NCI-H460 (cell line): ENCODE measurements at regions not wholly inside any gene's neighbourhood (a gene's known extent, or its start where the extent isn't known, plus 50 kb on each side); places are given as distances from the start of the nearest gene placed in this dataset.
A peak's percentile ranks its signal among the peaks of the same experiment; 100 is the strongest.
"Not testable (repeated sequence)": the region's sequence is repeated elsewhere in the genome, so short reads cannot be mapped to it uniquely, and the experiment has no call there.

ENCODE experiments used
- DNase-seq: peaks from one replicate; pipeline ENCODE4 v3.0.0-alpha.2; 2016; ENCODE audit warnings: low read depth; ENCODE audit errors: extremely low read depth

GRCh38 chr12:131443019-131444000, 267.6 kb upstream of the SFSWAP start:
- DNase-seq: no peak

GRCh38 chr12:131444220-131445164, 266.4 kb upstream of the SFSWAP start:
- no peak for DNase-seq

GRCh38 chr12:131445184-131445774, 265.6 kb upstream of the SFSWAP start:
- no peak for DNase-seq

- no peak for DNase-seq
Observed at GRCh38 chr12:131445795-131446194, 265.1 kb upstream of the SFSWAP start.

- DNase-seq: not testable (repeated sequence)
Observed at GRCh38 chr12:131447636-131448035, 263.3 kb upstream of the SFSWAP start.

- DNase-seq: no peak
Observed at GRCh38 chr12:131448254-131448795, 262.6 kb upstream of the SFSWAP start.

GRCh38 chr12:131449027-131449426, 261.9 kb upstream of the SFSWAP start:
- no peak for DNase-seq

GRCh38 chr12:131452444-131452860, 258.4 kb upstream of the SFSWAP start:
- peak; percentile 26 for DNase-seq

- peak; percentile 76 for DNase-seq
Observed at GRCh38 chr12:131454418-131455217, 256.3 kb upstream of the SFSWAP start.

GRCh38 chr12:131455218-131455506, 255.7 kb upstream of the SFSWAP start:
- DNase-seq: no peak

GRCh38 chr12:131455581-131456110, 255.2 kb upstream of the SFSWAP start:
- DNase-seq: no peak

- DNase-seq: no peak
Observed at GRCh38 chr12:131456301-131457027, 254.4 kb upstream of the SFSWAP start.

- no peak for DNase-seq
Observed at GRCh38 chr12:131457028-131457310, 253.9 kb upstream of the SFSWAP start.

GRCh38 chr12:131457331-131458047, 253.4 kb upstream of the SFSWAP start:
- DNase-seq: no peak

GRCh38 chr12:131458048-131458374, 252.9 kb upstream of the SFSWAP start:
- no peak for DNase-seq

GRCh38 chr12:131458931-131459772, 251.7 kb upstream of the SFSWAP start:
- no peak for DNase-seq

GRCh38 chr12:131459773-131460365, 251.0 kb upstream of the SFSWAP start:
- no peak for DNase-seq
